ENCODE measurements at regions not wholly inside any gene's neighbourhood (a gene's known extent, or its start where the extent isn't known, plus 50 kb on each side); places are given as distances from the start of the nearest gene placed in this dataset.
"Not testable (repeated sequence)": the region's sequence is repeated elsewhere in the genome, so short reads cannot be mapped to it uniquely, and the experiment has no call there.

DNA sequence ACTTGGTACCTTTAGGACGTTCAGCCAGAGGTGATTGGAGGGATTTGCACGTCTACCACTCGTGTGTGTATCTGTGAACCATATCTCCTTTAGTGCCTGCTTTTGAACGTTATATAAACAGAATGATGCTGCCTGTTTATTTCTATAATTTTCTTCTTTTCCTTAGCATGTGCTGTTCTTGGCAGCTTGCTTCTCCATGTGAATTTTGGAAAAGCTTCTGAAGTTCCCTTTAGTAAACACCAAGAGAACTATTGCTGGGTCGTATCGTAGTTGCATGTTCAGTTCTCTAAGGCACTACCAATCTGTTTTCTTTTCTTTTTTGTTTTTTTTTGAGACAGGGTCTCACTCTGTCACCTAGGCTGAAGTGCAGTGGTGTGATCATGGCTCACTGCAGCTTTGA is 73.8 kb upstream of the FANCC start:
- not testable (repeated sequence) for DNase-seq

DNA sequence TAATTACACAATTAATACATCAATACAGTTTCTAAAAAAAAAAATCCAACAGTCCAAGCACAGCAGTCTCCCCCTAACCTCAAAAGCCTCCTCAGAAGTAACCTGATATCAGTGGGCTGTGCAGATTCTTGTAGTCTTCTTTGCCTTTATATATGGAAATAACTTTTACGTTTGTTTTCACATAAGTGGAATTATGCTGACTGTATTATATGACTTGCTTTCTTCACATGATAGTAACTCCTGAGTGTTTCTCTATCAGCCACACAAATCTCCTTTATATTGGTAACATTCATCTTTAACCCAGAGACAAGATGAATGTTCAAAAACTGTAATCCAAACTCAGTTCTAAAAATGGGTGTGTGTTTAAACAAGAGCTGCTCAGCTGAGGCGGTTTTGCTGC is 71.9 kb upstream of the FANCC start:
- no peak for DNase-seq

DNA sequence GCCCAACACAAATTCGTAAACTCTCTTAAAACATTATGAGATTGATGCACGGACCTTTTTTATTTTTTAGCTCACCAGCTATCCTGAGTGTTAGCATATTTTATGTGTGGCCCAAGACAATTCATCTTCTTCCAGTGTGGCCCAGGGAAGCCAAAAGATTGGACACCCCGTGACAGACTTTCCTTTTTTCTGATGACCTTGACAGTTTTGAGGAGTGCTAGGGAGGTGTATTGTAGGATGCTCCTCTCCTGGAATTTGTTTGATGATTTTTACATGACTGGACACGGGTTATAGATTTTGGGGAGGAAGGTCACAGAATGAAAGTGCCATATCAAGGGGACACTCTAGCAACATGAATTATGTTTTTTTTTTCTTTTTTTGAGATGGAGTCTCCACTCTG is 69.3 kb upstream of the FANCC start:
- DNase-seq: no peak

DNA sequence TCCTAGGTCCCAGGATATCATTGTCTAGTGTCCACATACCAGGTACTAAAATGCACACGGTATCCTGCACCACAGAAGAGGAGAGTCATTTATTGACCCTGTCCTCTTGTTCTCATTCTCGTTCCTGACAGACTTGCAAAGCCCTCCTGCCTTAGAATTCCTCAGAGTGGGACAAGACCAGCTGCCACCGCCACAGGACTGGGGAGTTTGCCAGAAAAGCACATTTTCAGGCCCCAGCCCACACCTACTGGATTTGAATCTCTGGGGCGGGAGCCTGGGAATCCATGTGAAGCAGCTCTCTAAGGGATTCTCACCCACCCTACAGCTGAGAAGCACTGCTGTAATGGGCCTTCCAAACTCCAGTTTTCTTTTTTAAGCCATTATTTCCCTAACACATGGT is 68.0 kb upstream of the FANCC start:
- no peak for DNase-seq

DNA sequence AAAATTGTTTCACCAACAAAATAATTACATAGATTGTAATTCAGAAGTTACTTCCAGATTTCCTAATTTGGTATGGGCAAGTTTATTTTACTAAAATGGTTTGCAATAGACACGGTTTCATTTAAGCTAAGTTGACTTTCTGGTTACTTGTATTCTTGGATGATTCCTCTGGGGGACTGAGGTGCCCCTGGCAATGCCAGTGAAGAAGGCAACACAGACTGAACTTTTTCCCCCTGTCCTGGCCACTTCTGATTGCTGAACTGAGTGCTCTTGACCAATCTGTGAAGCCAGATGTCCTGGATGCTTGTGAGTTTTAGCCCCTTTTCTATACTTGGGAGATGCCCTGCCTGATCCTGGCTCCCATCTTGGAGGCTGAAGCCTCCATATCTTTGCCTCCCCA is 66.3 kb upstream of the FANCC start:
- no peak for DNase-seq

DNA sequence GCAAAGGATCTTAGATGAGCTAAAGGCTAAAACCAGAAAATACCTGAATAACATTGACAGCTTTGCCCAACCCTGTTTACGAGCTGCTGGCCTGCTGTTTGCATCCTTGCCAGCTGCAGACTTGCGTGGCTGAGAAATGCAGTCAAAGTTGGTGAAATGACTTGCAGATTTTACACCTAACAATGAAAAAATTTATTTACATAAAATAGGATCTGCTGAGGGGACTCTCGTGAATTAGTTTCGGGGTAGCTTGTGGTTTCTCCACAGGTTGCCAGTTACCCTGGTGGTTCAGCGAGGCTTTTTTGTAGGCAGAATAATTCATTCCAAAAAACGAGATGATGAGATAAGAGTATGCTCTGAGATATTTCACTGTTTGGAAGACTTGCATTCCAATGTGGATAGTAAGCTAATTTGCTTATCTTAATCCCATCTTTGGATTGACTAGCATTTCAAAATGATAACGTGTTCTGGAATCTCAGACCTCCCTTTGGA is 65.7 kb upstream of the FANCC start:
- peak; percentile 30 for DNase-seq

DNA sequence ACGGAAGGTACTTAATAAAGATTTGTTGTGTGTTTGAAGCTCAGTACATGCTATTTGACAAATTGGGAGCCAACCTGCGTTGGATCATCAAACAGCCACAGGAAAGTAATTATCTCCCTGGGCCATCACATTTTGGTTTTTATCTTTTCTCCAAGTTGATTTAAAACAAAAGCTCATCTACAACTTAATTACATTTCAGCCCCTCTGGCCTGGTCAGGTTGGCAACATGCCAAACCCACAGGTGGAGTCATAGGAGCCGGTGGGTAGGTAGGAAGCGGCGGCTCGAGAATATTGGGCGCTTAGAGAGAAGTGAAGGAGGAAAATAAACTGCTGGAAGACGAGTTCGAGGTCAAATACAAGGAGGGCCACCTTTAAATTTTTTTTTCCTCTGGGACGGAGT is 64.9 kb upstream of the FANCC start:
- DNase-seq: no peak

DNA sequence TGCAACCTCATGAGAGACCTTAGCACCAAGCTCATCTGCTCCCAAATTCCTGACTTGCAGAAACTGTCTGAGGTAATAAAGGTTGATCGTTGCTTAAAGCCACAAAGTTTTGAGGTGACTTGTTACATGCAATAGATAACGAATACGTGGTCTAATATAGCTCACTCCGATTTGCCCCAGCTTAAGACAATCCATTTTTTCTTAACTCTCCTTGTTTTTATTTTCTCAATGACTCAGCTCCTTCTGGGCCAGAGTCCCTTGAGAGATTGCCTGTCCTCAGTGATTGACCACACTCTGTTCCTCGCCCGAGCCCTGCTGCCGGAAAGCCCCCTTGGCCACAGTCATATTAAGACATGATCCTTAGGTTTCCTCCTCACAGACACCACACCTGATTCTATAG is 63.7 kb upstream of the FANCC start:
- no peak for DNase-seq

DNA sequence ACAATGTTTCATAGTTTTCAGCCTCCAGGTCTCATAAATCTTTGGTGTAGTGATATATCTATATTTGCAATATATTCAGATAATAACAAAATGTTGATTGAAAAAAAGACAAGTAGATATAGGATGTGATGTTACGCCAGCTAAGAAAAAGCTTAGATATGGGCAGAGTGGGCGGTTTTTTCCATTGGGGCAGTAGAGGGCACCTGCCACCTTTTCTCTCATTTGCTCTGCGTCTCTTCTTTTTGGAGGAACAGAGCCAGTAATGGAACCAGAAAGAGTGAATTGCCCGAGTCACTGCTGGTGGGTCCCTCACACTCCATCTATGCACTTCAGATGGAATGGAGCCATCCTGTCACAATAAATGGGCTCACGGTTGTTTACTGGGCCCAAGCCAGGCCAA is 62.1 kb upstream of the FANCC start:
- no peak for DNase-seq

DNA sequence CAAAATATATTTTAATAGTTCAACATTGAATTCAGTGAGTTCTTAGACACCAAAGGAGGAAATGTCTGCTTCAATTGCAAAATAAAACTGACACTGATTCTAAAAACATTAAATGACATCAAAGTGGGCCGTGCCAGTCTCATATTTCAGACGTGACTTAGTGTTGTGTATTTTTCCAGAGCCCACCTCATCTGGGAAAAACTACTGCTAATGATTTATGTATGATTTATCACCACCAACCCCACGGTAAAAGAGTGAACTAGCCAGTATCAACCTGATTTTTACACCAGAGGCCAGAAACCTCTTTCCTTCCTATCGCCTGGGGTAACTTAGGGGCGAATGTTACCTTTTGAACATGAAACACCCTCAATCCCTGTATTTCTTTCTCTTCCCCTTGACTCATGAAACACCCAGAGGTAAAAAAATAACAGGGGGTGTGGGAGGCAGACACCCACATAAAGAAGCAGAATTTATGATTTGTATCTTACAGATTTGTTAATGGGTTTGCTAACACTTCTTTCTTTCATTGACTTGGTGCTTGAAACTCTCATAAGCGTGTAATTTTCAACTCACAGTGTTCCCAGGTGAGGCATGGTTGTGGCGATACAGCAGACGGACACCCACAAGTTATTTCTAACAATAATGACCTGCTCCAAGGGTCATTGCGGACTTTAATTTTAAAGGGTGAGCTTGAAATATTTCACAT is 56.4 kb upstream of the FANCC start:
- DNase-seq: no peak

DNA sequence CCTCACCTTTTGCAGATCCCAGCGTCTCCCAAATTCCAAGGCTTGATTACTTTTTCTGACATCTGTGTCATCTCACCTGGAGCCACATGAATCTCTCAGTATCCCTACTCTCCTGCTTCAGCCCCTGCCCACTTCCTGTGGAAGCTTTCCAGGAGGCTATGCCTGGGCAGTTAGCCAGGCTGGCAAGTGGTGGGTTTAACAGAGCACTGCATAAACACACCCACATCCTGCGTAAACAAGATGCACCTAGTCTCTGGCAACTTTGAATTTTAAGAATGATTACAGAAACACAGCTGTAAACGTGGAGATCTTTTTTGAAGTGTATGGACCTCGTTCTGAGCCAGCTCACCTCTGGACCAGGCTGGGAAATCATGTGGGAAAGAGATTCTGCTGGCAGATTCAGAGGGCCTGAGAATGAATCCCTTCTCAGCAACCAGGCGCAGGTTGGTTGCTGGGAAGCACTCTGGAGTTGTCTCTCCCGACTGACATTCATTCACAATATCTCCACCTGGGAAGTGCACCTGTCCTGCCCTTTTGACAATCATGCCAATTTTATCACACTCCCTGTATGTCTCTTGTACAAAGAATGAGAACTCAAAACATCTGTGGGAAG is 55.7 kb upstream of the FANCC start:
- peak; percentile 33 for DNase-seq

DNA sequence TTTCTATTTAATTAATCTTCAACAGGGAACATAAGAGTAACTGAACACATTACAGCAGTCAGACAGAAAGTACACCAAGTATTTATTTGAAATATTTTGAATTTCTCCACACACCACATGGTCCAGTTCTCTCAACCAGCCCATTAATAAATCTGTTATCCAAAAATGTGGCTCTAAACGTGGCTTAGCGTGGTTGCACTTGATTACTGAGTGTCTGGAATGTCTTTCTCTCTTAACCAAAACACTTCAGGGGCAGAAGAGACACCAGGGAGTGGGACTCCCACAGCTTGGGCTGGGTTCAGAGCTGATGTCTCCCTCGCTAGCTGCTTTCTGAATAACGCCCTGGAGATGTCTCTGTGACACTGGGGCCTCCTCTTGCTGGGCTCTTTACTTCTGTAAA is 52.6 kb upstream of the FANCC start:
- no peak for DNase-seq

DNA sequence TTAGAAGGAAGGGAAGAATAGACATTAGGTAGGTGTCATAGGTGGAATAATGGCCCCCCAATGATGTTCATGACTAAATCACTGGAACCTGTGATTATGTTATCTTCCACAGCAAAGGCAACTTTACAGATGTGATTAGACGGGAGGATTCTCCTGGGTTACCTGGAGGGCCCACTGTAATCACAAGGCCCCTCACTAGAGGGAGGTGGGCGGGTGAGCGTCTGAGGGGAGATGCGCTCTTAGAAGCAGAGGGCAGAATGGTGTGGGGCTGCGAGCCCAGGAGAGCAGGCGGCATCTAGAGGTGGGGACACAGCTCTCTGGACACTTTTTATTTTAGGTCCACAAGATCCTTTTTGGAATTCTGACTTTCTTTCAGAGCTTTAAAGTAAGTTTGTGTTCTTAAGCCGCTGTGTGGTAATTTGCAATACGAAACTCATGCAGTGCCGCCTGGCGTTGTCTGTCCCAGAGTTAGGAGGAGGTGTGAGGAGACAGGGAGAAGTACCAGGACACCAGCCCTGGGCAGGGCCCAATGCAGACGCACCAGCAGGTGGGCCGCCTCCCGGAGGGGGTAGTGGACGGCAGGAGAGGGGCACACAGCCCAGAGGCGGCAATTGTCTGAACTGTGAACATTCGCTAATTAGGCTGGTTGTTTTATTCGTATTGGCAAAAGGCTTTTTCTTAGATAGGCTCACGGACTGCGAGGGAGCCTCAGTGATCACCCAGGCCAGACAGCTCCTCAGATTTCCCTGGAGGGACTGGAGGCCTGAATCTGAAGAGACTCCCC is 51.1 kb upstream of the FANCC start:
- no peak for DNase-seq

Data from kidney glomerular epithelial cell (primary cell).